ENCODE measurements at regions not wholly inside any gene's neighbourhood (a gene's known extent, or its start where the extent isn't known, plus 50 kb on each side); places are given as distances from the start of the nearest gene placed in this dataset.

DNA sequence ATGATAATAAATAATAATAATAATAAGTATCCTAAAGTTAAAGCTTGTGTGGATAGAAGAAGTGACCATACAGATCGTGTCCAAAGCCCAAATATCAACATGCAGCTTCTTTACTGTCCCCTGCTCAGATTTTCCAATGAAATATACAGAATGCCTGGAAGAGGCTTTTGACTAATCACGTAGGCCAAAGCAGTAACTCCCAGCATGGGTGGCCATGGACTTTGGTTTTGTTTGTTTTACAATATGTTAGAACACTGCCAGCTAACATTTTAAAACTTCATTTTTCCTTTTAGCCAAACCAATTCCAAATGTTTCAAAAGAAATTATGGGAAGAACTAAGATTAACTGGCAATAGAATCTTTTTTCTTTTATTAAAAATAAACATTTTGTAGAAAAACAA lies 400.0 kb upstream of the FLRT2 start:
- TF ChIP-seq, protein P1, sequence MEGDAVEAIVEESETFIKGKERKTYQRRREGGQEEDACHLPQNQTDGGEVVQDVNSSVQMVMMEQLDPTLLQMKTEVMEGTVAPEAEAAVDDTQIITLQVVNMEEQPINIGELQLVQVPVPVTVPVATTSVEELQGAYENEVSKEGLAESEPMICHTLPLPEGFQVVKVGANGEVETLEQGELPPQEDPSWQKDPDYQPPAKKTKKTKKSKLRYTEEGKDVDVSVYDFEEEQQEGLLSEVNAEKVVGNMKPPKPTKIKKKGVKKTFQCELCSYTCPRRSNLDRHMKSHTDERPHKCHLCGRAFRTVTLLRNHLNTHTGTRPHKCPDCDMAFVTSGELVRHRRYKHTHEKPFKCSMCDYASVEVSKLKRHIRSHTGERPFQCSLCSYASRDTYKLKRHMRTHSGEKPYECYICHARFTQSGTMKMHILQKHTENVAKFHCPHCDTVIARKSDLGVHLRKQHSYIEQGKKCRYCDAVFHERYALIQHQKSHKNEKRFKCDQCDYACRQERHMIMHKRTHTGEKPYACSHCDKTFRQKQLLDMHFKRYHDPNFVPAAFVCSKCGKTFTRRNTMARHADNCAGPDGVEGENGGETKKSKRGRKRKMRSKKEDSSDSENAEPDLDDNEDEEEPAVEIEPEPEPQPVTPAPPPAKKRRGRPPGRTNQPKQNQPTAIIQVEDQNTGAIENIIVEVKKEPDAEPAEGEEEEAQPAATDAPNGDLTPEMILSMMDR (IDR thresholded peaks at IDR 0.05) = no peak
- no peak for TF ChIP-seq POLR2A (IDR thresholded peaks at IDR 0.05)
